Gastrocnemius medialis (tissue), 4 donors: ENCODE measurements at regions not wholly inside any gene's neighbourhood (a gene's known extent, or its start where the extent isn't known, plus 50 kb on each side); places are given as distances from the start of the nearest gene placed in this dataset.

ENCODE experiments used
- CTCF ChIP-seq, 5 experiments: fragments of 450-650 bp in 3 of 5; fragments of 200-600 bp in 2 of 5; sonication (generic) in 2 of 5; IDR thresholded peaks in 4 of 5; conservative IDR thresholded peaks in 1 of 5; 1 replicate in 4 of 5; 2 replicates in 1 of 5; pipeline ENCODE4 v1.5.1; 2016 to 2019; ENCODE audit warnings: antibody characterized with exemption in 5 of 5, mild to moderate bottlenecking in 3 of 5, moderate library complexity in 3 of 5
- POLR2A ChIP-seq, 2 donors: fragments of 450-650 bp; IDR thresholded peaks; one replicate each; pipeline ENCODE4 v1.6.1; 2017; ENCODE audit warnings: antibody characterized with exemption in 2 of 2, mild to moderate bottlenecking in 2 of 2, moderate library complexity in 2 of 2

DNA sequence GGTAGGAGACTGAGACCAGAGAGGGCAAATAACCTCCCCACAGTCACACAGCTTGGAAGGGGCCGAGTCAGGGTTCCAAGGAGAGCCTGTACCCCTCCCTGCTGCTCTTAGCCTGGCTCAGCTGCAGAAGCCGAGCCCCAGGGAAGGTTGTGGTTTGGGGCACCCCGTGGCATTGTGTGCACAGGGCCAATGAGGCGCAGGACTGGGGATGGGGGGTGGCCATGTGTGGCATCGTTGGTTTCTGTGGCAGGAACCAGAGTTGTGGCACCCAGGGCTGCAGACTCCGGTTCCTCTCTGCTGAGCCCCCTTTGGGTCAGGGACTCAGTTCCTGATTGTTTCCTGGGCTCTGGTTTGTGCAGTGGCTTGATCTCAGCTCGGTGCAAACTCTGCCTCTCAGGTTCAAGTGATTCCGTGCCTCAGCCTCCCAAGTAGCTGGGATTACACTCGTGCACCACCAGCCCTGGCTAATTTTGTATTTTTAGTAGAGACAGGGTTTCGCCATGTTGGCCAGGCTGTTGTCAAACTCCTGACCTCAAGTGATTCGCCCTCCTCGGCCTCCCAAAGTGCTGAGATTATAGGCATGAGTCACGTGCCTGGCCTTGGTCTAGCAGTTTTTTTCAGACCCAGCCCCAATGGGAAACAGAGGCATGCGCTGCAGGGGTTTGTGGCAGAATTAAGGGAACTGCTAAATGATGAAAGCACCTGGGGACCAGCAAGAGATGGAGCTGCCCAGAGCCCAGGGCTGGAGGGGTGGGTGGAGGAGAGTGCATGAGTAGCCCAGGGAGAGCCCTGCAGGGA lies 221.0 kb upstream of the SULF2 start:
- TF ChIP-seq POLR2A (IDR thresholded peaks at IDR 0.05) (no peak), CTCF (IDR thresholded peaks at IDR 0.05 in 4 of 5, conservative IDR thresholded peaks at IDR 0.05 in 1 of 5) (no peak)
